SK-N-SH treated with all-trans-retinoic acid at 6 μM for 48 hours (cell line): ENCODE measurements at regions not wholly inside any gene's neighbourhood (a gene's known extent, or its start where the extent isn't known, plus 50 kb on each side); places are given as distances from the start of the nearest gene placed in this dataset.

Experiments used
- ARNTL ChIP-seq: fragments of 450-650 bp; formaldehyde crosslinking; IDR thresholded peaks from 2 replicates; pipeline ENCODE4 v1.5.0; 2020; ENCODE audit warnings: low read depth, mild to moderate bottlenecking, moderate library complexity, borderline replicate concordance
- BACH2 ChIP-seq: fragments of 250-450 bp; sonication (Bioruptor Pico); IDR thresholded peaks from 2 replicates; pipeline ENCODE4 v1.9.0; 2021; ENCODE audit warnings: mild to moderate bottlenecking, borderline replicate concordance
- CREB5 ChIP-seq: fragments of 250-450 bp; sonication (Bioruptor Pico); IDR thresholded peaks from 2 replicates; pipeline ENCODE4 v1.5.1; 2020; ENCODE audit warnings: low read depth, mild to moderate bottlenecking, moderate library complexity
- CSDC2 ChIP-seq: fragments of 250-450 bp; sonication (Bioruptor Pico); IDR thresholded peaks from 2 replicates; pipeline ENCODE4 v1.5.0; 2020; ENCODE audit warnings: mild to moderate bottlenecking, moderate library complexity
- ESRRG ChIP-seq: fragments of 250-450 bp; sonication (Bioruptor Pico); IDR thresholded peaks from 2 replicates; pipeline ENCODE4 v1.6.1; 2021; ENCODE audit warnings: mild to moderate bottlenecking
- RARB ChIP-seq: fragments of 250-450 bp; sonication (Bioruptor Pico); IDR thresholded peaks from 2 replicates; pipeline ENCODE4 v1.8.0; 2021; ENCODE audit warnings: mild to moderate bottlenecking, moderate library complexity
- SNAI2 ChIP-seq: fragments of 250-450 bp; sonication (Bioruptor Pico); IDR thresholded peaks from 2 replicates; pipeline ENCODE4 v1.5.0; 2020; ENCODE audit warnings: mild to moderate bottlenecking, moderate library complexity
- TCF4 ChIP-seq: fragments of 250-450 bp; sonication (Bioruptor Pico); IDR thresholded peaks from 2 replicates; pipeline ENCODE4 v1.8.0; 2021; ENCODE audit warnings: mild to moderate bottlenecking, moderate library complexity, borderline replicate concordance
- ZC3H10 ChIP-seq: fragments of 250-450 bp; sonication (Bioruptor Pico); IDR thresholded peaks from 2 replicates; pipeline ENCODE4 v1.5.1; 2021; ENCODE audit warnings: mild to moderate bottlenecking, moderate library complexity
- ZFP30 ChIP-seq: fragments of 450-650 bp; formaldehyde crosslinking; IDR thresholded peaks from 2 replicates; pipeline ENCODE4 v1.5.0; 2022; ENCODE audit warnings: mild to moderate bottlenecking, moderate library complexity
- ZNF565 ChIP-seq: fragments of 450-650 bp; formaldehyde crosslinking; conservative IDR thresholded peaks from 2 replicates; pipeline ENCODE4 v1.5.0; 2020; ENCODE audit warnings: low read depth, mild to moderate bottlenecking, moderate library complexity
- ZNF70 ChIP-seq: fragments of 450-650 bp; formaldehyde crosslinking; IDR thresholded peaks from 2 replicates; pipeline ENCODE4 v1.5.0; 2020; ENCODE audit warnings: mild to moderate bottlenecking, moderate library complexity
- TF ChIP-seq, protein P1 (sequence below): fragments of 250-450 bp; sonication (Bioruptor Pico); IDR thresholded peaks from 2 replicates; pipeline ENCODE4 v1.8.0; 2020; ENCODE audit warnings: mild to moderate bottlenecking, moderate library complexity, borderline replicate concordance
- TF ChIP-seq, protein P2 (sequence below): fragments of 250-450 bp; sonication (Bioruptor Pico); IDR thresholded peaks from 2 replicates; pipeline ENCODE4 v1.5.0; 2020; ENCODE audit warnings: mild to moderate bottlenecking, moderate library complexity

DNA sequence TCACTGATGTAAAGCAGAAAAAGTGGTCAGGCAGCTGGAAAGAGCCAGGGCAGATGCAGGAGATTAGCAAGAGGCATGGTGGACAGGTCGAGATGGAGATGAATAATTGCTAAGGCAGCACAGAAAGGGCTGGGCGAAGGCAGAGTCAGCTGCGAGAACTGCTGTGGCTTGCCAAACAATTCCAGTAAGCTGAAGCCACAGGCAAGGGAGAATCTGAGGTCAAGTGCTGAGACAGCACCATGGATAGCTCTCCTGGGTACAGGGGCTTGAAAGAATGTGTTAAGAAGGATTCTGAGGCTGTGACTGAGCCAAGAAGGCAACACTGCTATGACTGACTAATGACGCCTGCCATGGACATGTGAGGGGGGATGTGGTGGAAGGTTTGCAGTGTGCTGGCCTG lies 220.8 kb upstream of the FOXA2 start:
- TF ChIP-seq ARNTL (CRISPR knock-in tag) (no peak), ZC3H10 (CRISPR knock-in tag) (no peak), TCF4 (CRISPR knock-in tag) (no peak), CREB5 (no peak), ZFP30 (CRISPR knock-in tag) (no peak), CSDC2 (CRISPR knock-in tag) (no peak), BACH2 (CRISPR knock-in tag) (no peak), ZNF565 (CRISPR knock-in tag) (no peak), ZNF70 (no peak), ESRRG (no peak), RARB (CRISPR knock-in tag) (no peak), SNAI2 (CRISPR knock-in tag) (no peak)
- TF ChIP-seq, protein P1, sequence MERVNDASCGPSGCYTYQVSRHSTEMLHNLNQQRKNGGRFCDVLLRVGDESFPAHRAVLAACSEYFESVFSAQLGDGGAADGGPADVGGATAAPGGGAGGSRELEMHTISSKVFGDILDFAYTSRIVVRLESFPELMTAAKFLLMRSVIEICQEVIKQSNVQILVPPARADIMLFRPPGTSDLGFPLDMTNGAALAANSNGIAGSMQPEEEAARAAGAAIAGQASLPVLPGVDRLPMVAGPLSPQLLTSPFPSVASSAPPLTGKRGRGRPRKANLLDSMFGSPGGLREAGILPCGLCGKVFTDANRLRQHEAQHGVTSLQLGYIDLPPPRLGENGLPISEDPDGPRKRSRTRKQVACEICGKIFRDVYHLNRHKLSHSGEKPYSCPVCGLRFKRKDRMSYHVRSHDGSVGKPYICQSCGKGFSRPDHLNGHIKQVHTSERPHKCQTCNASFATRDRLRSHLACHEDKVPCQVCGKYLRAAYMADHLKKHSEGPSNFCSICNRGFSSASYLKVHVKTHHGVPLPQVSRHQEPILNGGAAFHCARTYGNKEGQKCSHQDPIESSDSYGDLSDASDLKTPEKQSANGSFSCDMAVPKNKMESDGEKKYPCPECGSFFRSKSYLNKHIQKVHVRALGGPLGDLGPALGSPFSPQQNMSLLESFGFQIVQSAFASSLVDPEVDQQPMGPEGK (CRISPR knock-in tag) = no peak
- TF ChIP-seq, protein P2, sequence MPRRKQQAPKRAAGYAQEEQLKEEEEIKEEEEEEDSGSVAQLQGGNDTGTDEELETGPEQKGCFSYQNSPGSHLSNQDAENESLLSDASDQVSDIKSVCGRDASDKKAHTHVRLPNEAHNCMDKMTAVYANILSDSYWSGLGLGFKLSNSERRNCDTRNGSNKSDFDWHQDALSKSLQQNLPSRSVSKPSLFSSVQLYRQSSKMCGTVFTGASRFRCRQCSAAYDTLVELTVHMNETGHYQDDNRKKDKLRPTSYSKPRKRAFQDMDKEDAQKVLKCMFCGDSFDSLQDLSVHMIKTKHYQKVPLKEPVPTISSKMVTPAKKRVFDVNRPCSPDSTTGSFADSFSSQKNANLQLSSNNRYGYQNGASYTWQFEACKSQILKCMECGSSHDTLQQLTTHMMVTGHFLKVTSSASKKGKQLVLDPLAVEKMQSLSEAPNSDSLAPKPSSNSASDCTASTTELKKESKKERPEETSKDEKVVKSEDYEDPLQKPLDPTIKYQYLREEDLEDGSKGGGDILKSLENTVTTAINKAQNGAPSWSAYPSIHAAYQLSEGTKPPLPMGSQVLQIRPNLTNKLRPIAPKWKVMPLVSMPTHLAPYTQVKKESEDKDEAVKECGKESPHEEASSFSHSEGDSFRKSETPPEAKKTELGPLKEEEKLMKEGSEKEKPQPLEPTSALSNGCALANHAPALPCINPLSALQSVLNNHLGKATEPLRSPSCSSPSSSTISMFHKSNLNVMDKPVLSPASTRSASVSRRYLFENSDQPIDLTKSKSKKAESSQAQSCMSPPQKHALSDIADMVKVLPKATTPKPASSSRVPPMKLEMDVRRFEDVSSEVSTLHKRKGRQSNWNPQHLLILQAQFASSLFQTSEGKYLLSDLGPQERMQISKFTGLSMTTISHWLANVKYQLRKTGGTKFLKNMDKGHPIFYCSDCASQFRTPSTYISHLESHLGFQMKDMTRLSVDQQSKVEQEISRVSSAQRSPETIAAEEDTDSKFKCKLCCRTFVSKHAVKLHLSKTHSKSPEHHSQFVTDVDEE = no peak
